ENCODE measurements at regions not wholly inside any gene's neighbourhood (a gene's known extent, or its start where the extent isn't known, plus 50 kb on each side); places are given as distances from the start of the nearest gene placed in this dataset.
"Not testable (repeated sequence)": the region's sequence is repeated elsewhere in the genome, so short reads cannot be mapped to it uniquely, and the experiment has no call there.

- H3K4me3 ChIP-seq (ENCODE audit: low read depth, low read length) = no peak overlapping the region
- TF ChIP-seq CTCF (IDR thresholded peaks at IDR 0.05; ENCODE audit: borderline replicate concordance, insufficient read depth, low read depth, low read length) = no peak
These were observed 299.8 kb downstream of the RPS29 start for GRCh38 chr14:49286257-49286983.

- no peak overlapping the region for H3K4me3 ChIP-seq (ENCODE audit: low read depth, low read length)
- TF ChIP-seq CTCF (IDR thresholded peaks at IDR 0.05; ENCODE audit: borderline replicate concordance, insufficient read depth, low read depth, low read length) = no peak
These were observed 305.6 kb downstream of the RPS29 start for GRCh38 chr14:49280566-49280965.

- no peak for TF ChIP-seq CTCF (IDR thresholded peaks at IDR 0.05; ENCODE audit: borderline replicate concordance, insufficient read depth, low read depth, low read length)
- H3K4me3 ChIP-seq (ENCODE audit: low read depth, low read length) = no peak overlapping the region
These were observed 335.7 kb downstream of the RPS29 start for GRCh38 chr14:49250517-49250916.

- no peak for TF ChIP-seq CTCF (IDR thresholded peaks at IDR 0.05; ENCODE audit: borderline replicate concordance, insufficient read depth, low read depth, low read length)
These were observed 336.1 kb downstream of the RPS29 start for GRCh38 chr14:49250109-49250508.

GRCh38 chr14:49249022-49249421 is 337.2 kb downstream of the RPS29 start:
- no peak overlapping the region for H3K4me3 ChIP-seq (ENCODE audit: low read depth, low read length)
- TF ChIP-seq CTCF (IDR thresholded peaks at IDR 0.05; ENCODE audit: borderline replicate concordance, insufficient read depth, low read depth, low read length) = no peak

More at GRCh38 chr14:49250109-49250508, 336.1 kb downstream of the RPS29 start:
- no peak overlapping the region for H3K4me3 ChIP-seq (ENCODE audit: low read depth, low read length)

- H3K4me3 ChIP-seq (ENCODE audit: low read depth, low read length) = not testable (repeated sequence)
These were observed 342.4 kb downstream of the RPS29 start for GRCh38 chr14:49243777-49244176.

GRCh38 chr14:49240383-49240782 is 345.8 kb downstream of the RPS29 start:
- no peak overlapping the region for H3K4me3 ChIP-seq (ENCODE audit: low read depth, low read length)
- TF ChIP-seq CTCF (IDR thresholded peaks at IDR 0.05; ENCODE audit: borderline replicate concordance, insufficient read depth, low read depth, low read length) = no peak
